ENCODE measurements at regions not wholly inside any gene's neighbourhood (a gene's known extent, or its start where the extent isn't known, plus 50 kb on each side); places are given as distances from the start of the nearest gene placed in this dataset.

DNA sequence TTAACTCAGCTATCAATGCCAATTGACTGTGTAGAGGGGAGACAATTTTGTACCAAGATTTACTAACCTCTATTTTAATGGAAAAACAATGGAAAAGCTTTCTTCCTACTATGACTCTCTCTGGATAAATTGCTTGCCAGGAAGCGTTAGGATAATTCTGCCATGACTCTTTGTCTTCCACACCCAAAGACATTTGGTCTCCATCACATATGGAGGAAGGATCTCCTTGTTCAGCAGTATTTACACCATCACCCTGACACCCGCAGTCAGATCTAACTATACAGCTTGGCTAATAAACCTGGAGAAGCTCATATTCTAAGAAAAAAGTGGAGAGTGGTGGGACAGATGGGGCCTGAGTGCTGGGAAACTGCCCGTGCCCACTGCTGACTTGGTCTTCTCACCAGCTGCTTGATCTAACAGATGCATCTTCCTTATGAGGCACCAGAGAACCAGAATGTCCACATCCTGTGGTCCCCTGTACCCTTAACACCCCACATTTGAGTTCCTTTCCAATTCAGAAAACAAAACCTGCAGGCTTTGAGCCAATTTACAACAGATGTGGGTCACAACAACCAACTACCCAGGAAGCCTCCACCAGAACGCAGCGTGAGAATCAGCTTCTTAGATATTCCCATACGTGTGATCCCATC is 154.0 kb downstream of the DAD1 start:
- Histone ChIP-seq H3K27me3 (no peaks in the 10 kb centered on the region), H3K36me3 (no peaks in the 10 kb centered on the region), H3K27ac (no peak overlapping the region), H3K4me1 (peaks cover 24% of the 10 kb centered on the region), H3K9me3 (no peaks in the 10 kb centered on the region), H3K4me3 (no peak overlapping the region)
- no peak for DNase-seq (ENCODE audit: extremely low spot score in 2 of 2)
- TF ChIP-seq POLR2AphosphoS5 (IDR thresholded peaks at IDR 0.05; ENCODE audit: insufficient read depth in 1 of 2, low read depth in 1 of 2) (no peak), POLR2A (IDR thresholded peaks at IDR 0.05) (no peak)
- TF ChIP-seq, protein P1, sequence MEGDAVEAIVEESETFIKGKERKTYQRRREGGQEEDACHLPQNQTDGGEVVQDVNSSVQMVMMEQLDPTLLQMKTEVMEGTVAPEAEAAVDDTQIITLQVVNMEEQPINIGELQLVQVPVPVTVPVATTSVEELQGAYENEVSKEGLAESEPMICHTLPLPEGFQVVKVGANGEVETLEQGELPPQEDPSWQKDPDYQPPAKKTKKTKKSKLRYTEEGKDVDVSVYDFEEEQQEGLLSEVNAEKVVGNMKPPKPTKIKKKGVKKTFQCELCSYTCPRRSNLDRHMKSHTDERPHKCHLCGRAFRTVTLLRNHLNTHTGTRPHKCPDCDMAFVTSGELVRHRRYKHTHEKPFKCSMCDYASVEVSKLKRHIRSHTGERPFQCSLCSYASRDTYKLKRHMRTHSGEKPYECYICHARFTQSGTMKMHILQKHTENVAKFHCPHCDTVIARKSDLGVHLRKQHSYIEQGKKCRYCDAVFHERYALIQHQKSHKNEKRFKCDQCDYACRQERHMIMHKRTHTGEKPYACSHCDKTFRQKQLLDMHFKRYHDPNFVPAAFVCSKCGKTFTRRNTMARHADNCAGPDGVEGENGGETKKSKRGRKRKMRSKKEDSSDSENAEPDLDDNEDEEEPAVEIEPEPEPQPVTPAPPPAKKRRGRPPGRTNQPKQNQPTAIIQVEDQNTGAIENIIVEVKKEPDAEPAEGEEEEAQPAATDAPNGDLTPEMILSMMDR (IDR thresholded peaks at IDR 0.05) = no peak
- intact Hi-C loops (cut with DNase I) = no loop called here

DNA sequence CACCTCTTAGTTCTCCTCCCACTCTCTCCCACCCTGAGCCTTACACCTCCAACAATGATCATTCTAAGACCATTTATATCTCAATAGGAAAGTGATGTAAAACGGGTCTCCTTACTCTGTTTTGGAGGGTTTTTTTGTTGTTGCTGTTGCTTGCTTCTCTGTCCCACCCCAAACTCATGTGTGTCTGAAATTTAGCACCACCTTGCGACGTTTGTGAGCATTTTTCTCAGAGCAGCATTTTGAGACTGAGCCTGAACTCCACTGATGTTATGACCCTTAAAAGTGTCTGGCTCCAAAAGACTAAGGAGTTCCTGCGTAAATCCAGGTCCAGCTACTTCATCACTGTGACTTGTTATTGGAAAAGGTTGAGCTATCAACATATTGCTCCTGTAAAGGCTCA is 155.0 kb downstream of the DAD1 start:
- Histone ChIP-seq H3K4me1 (peaks cover 28% of the 10 kb centered on the region), H3K27me3 (no peaks in the 10 kb centered on the region), H3K27ac (no peak overlapping the region), H3K4me3 (no peak overlapping the region), H3K9me3 (no peaks in the 10 kb centered on the region), H3K36me3 (no peaks in the 10 kb centered on the region)
- TF ChIP-seq POLR2A (IDR thresholded peaks at IDR 0.05) (no peak), POLR2AphosphoS5 (IDR thresholded peaks at IDR 0.05; ENCODE audit: insufficient read depth in 1 of 2, low read depth in 1 of 2) (no peak)
- TF ChIP-seq, protein P1 (IDR thresholded peaks at IDR 0.05) = no peak
- intact Hi-C loops (cut with DNase I) = no loop called here
- no peak for DNase-seq (ENCODE audit: extremely low spot score in 2 of 2)

DNA sequence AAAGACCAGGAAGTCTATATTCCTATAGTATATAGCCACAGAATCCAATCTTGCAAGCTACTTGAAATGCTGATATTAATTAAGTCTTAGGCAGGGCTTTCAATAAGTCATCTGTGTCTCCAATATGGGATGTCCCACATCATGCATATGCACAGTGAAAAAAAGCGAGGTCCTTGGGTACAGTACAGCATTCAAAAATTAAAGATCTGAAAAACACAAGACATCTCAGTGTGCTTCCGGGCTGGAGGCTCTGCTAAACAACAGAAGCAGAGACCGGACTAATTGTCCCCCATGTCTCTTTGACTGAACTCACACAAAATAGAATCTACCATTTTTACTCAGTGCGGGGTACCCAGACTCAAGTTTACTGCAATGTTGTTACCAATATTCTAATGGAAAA is 156.0 kb downstream of the DAD1 start:
- no peak overlapping the region for H3K27ac ChIP-seq
- DNase-seq (ENCODE audit: extremely low spot score in 2 of 2) = no peak

DNA sequence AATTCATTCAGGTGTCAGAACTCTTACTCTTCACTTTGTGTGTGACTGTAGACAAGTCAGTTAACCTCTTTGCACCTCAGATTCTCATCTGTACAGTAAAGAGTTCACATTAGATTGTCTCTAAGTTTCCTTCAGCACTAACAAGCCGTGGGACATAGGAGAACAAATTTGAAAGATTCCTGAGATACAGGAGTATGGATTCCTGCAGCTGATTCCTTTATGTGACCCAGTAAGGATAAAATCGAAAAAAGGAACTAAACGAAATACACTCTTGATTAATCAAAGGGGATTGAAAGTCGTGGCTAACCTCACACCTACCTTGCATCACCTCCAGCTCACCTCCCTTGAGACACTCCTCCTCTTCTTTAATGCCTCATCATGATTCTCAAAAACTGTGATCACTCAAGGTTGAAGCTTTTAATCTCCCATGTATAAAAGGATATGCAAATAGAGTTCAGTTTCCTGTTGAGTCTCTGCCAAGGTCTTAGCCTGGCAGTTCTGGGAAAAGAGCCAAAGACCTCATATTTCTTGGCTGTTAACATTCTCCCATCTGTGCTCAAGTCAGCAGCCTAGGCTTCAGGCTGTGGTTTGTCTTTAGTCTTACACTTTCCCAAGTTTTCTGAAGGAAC is 156.6 kb downstream of the DAD1 start:
- intact Hi-C loops (cut with DNase I) = no loop called here
- H3K36me3 ChIP-seq = no peaks in the 10 kb centered on the region
- no peak for DNase-seq (ENCODE audit: extremely low spot score in 2 of 2)
- H3K4me1 ChIP-seq = peaks cover 41% of the 10 kb centered on the region
- TF ChIP-seq POLR2AphosphoS5 (IDR thresholded peaks at IDR 0.05; ENCODE audit: insufficient read depth in 1 of 2, low read depth in 1 of 2) = peak in 1 of 2 donors; percentile 91
- no peak for TF ChIP-seq POLR2A (IDR thresholded peaks at IDR 0.05)
- no peak overlapping the region for H3K4me3 ChIP-seq
- no peak overlapping the region for H3K27ac ChIP-seq
- no peaks in the 10 kb centered on the region for H3K27me3 ChIP-seq
- H3K9me3 ChIP-seq = no peaks in the 10 kb centered on the region

More for the DNA sequence above, 156.0 kb downstream of the DAD1 start:
- Histone ChIP-seq H3K36me3 (no peaks in the 10 kb centered on the region), H3K27me3 (no peaks in the 10 kb centered on the region), H3K4me1 (peaks cover 38% of the 10 kb centered on the region), H3K4me3 (no peak overlapping the region), H3K9me3 (no peaks in the 10 kb centered on the region)
- TF ChIP-seq POLR2AphosphoS5 (IDR thresholded peaks at IDR 0.05; ENCODE audit: insufficient read depth in 1 of 2, low read depth in 1 of 2) (no peak), POLR2A (IDR thresholded peaks at IDR 0.05) (no peak)
- TF ChIP-seq, protein P1 (IDR thresholded peaks at IDR 0.05) = no peak
- intact Hi-C loops (cut with DNase I) = no loop called here

DNA sequence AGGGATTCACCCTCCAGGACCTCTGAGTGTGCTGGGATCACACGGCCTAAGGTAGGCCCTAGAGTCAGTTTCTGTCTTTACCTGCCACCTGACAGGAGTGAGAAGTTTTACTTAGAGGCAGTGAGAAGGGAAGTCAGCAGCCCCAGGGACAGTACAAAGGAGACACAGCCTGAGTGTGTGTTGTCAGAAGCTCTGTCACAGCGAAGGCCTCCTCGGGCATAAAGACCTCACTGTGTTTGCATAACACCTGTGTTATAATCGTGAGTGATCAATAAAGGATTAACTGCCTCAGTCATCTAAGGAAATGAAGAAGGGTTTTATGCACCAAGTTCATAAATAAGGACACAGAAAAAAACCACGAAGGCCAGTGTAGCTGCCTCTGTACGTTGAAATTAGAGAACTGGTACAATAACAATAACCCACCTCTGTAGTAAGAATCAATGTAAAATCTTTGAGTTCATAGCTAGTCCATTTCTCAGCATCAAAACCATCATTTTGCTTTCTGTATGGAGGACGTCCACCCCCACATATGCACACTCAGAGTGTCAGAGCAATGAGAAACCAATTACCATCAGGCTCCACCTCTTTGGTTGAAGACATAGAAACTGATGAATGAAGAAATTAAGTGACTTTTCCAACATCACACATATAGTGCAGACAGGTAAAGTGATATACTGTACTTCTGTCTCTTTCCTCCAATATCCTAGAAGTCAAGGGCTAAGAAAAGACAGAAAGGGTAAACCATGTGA is 159.3 kb downstream of the DAD1 start:
- H3K36me3 ChIP-seq = no peaks in the 10 kb centered on the region
- intact Hi-C loops (cut with DNase I) = no loop called here
- DNase-seq (ENCODE audit: extremely low spot score in 2 of 2) = no peak

More for the DNA sequence above, 159.3 kb downstream of the DAD1 start:
- peaks cover 39% of the 10 kb centered on the region for H3K4me1 ChIP-seq
- H3K27ac ChIP-seq = peak overlapping the region; percentile 68
- H3K27me3 ChIP-seq = no peaks in the 10 kb centered on the region
- H3K9me3 ChIP-seq = no peaks in the 10 kb centered on the region
- H3K4me3 ChIP-seq = no peak overlapping the region
- no peak for TF ChIP-seq POLR2A (IDR thresholded peaks at IDR 0.05)
- TF ChIP-seq, protein P1 (IDR thresholded peaks at IDR 0.05) = no peak
- no peak for TF ChIP-seq POLR2AphosphoS5 (IDR thresholded peaks at IDR 0.05; ENCODE audit: insufficient read depth in 1 of 2, low read depth in 1 of 2)

All from vagina (tissue), 2 donors.